ENCODE measurements at regions not wholly inside any gene's neighbourhood (a gene's known extent, or its start where the extent isn't known, plus 50 kb on each side); places are given as distances from the start of the nearest gene placed in this dataset.

DNA sequence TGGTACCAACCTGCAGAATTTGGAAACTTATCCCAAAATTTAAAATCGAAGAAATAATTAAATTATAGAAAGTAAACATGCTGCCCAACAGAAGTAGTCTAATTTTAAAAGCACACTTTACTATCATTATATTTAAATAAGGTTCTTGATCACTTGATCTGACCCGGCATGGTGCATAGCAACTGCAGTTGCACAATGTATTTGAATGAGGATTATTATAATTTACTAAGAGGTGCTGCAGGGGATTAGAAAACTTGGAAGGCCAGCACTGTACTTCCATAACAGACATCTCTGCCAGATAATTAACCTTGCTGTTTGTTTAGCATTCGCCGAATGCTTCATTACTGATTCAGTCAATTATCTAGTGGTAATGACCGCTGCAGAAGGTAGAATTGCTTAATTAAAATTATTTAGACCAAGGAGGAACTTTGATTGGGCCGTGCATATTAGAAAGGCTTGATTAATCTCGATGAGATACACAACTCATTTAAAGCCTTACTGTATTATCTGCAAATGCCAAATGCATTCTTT is 971.6 kb downstream of the ZPLD1 start:
- Histone ChIP-seq H3K36me3 (ENCODE audit: insufficient read depth, low read length) (no peaks in the 10 kb centered on the region), H3K4me1 (ENCODE audit: insufficient read depth, low read length) (no peaks in the 10 kb centered on the region), H3K27me3 (ENCODE audit: control insufficient read depth in 1 of 2, insufficient read depth in 2 of 2, low read length in 2 of 2) (no peaks in the 10 kb centered on the region), H3K4me3 (ENCODE audit: low read length) (no peak overlapping the region), H3K27ac (ENCODE audit: low read depth in 1 of 2, low read length in 2 of 2) (no peak overlapping the region), H3K9me3 (ENCODE audit: control insufficient read depth in 1 of 2, insufficient read depth in 1 of 2, low read length in 2 of 2) (peaks cover 0 to 5% of the 10 kb centered on the region in 2 experiments)
- Mint-ChIP-seq H3K27ac (no peak overlapping the region), H3K9me3 (no peaks in the 10 kb centered on the region), H3K4me1 (ENCODE audit: low read depth) (no peaks in the 10 kb centered on the region), H3K4me3 (no peak overlapping the region), H3K36me3 (ENCODE audit: low read depth) (no peaks in the 10 kb centered on the region), H3K27me3 (no peaks in the 10 kb centered on the region)
- ATAC-seq (ENCODE audit: poor library complexity) (no peak), DNase-seq (no peak)
- ChIA-PET CTCF (no interaction called here), POLR2A (no interaction called here)
- intact Hi-C loops (cut with DNase I, micrococcal nuclease) = no loop called here
- TF ChIP-seq, protein P1, sequence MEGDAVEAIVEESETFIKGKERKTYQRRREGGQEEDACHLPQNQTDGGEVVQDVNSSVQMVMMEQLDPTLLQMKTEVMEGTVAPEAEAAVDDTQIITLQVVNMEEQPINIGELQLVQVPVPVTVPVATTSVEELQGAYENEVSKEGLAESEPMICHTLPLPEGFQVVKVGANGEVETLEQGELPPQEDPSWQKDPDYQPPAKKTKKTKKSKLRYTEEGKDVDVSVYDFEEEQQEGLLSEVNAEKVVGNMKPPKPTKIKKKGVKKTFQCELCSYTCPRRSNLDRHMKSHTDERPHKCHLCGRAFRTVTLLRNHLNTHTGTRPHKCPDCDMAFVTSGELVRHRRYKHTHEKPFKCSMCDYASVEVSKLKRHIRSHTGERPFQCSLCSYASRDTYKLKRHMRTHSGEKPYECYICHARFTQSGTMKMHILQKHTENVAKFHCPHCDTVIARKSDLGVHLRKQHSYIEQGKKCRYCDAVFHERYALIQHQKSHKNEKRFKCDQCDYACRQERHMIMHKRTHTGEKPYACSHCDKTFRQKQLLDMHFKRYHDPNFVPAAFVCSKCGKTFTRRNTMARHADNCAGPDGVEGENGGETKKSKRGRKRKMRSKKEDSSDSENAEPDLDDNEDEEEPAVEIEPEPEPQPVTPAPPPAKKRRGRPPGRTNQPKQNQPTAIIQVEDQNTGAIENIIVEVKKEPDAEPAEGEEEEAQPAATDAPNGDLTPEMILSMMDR (IDR thresholded peaks at IDR 0.05) = no peak

DNA sequence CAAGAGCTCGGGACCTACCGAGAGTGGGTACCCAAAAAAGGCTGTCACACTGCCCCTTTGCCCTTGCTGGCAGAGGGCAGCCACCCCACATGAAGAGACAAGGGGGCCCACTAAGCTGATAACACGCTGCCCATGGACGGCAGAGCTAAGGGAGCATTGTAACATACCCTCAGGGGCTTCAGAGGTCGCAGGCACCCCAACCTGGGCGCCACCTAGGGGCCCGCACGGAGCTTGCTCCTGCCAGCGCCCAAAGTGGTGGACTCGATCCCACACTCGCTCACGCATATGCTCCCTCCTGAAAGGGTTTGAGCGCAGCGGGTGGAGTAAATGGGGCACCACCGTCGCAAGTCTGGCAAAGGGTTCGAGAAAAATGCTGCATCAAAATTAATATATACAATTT is 975.4 kb downstream of the ZPLD1 start:
- Histone ChIP-seq H3K36me3 (ENCODE audit: insufficient read depth, low read length) (no peaks in the 10 kb centered on the region), H3K27ac (ENCODE audit: low read depth in 1 of 2, low read length in 2 of 2) (no peak overlapping the region), H3K4me1 (ENCODE audit: insufficient read depth, low read length) (no peaks in the 10 kb centered on the region), H3K9me3 (ENCODE audit: control insufficient read depth in 1 of 2, insufficient read depth in 1 of 2, low read length in 2 of 2) (peaks cover 0 to 5% of the 10 kb centered on the region in 2 experiments), H3K4me3 (ENCODE audit: low read length) (no peak overlapping the region), H3K27me3 (ENCODE audit: control insufficient read depth in 1 of 2, insufficient read depth in 2 of 2, low read length in 2 of 2) (no peaks in the 10 kb centered on the region)
- POLR2A ChIA-PET = interaction anchor here (0.6 kb wide), 1 partner anchor 1926 kb away, joined by 3 read pairs; no protein-coding TSS in a partner anchor
- CTCF ChIA-PET = interaction anchor here (0.6 kb wide), 1 partner anchor 46 kb away, joined by 3 read pairs; no protein-coding TSS in a partner anchor
- no peaks in the 10 kb centered on the region for H3K27me3 Mint-ChIP-seq
- H3K9me3 Mint-ChIP-seq = no peaks in the 10 kb centered on the region
- TF ChIP-seq, protein P1 (IDR thresholded peaks at IDR 0.05) = no peak
- H3K4me1 Mint-ChIP-seq (ENCODE audit: low read depth) = no peaks in the 10 kb centered on the region
- ATAC-seq (ENCODE audit: poor library complexity) = no peak
- H3K4me3 Mint-ChIP-seq = no peak overlapping the region
- peak in 2 of 14 experiments; percentile 1 to 4 for DNase-seq
- no peaks in the 10 kb centered on the region for H3K36me3 Mint-ChIP-seq (ENCODE audit: low read depth)
- intact Hi-C loops (cut with DNase I, micrococcal nuclease) = no loop called here
- H3K27ac Mint-ChIP-seq = no peak overlapping the region

DNA sequence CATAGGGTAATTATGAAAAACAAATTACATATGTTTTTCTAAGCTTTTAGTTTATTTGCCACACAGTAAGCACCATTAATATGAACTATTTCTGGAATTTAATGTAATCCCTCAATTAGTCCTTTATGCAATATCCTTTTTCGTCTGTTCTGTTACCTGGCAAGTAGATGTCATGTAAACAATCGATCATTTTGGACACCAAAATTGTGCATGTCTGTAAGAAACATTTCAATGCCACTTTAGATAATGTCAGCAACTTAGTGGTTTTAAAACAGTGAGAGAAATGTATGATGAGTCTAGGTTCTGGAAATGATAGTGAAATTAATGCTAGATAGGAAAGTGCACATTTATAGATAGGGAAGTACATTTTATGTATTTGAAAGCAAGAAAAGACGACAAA is 986.6 kb downstream of the ZPLD1 start:
- ChIA-PET POLR2A (no interaction called here), CTCF (no interaction called here)
- no peak for ATAC-seq (ENCODE audit: poor library complexity)
- no peaks in the 10 kb centered on the region for H3K27me3 Mint-ChIP-seq
- H3K36me3 Mint-ChIP-seq (ENCODE audit: low read depth) = no peaks in the 10 kb centered on the region
- no peak overlapping the region for H3K4me3 ChIP-seq (ENCODE audit: low read length)
- intact Hi-C loops (cut with DNase I, micrococcal nuclease) = no loop called here
- no peak overlapping the region for H3K27ac ChIP-seq (ENCODE audit: low read depth in 1 of 2, low read length in 2 of 2)
- TF ChIP-seq, protein P1 (IDR thresholded peaks at IDR 0.05) = no peak
- H3K9me3 ChIP-seq (ENCODE audit: control insufficient read depth in 1 of 2, insufficient read depth in 1 of 2, low read length in 2 of 2) = no peaks in the 10 kb centered on the region
- no peaks in the 10 kb centered on the region for H3K27me3 ChIP-seq (ENCODE audit: control insufficient read depth in 1 of 2, insufficient read depth in 2 of 2, low read length in 2 of 2)
- H3K4me1 ChIP-seq (ENCODE audit: insufficient read depth, low read length) = no peaks in the 10 kb centered on the region
- H3K4me3 Mint-ChIP-seq = no peak overlapping the region
- no peak for DNase-seq
- no peak overlapping the region for H3K27ac Mint-ChIP-seq
- H3K9me3 Mint-ChIP-seq = no peaks in the 10 kb centered on the region
- H3K36me3 ChIP-seq (ENCODE audit: insufficient read depth, low read length) = no peaks in the 10 kb centered on the region
- H3K4me1 Mint-ChIP-seq (ENCODE audit: low read depth) = no peaks in the 10 kb centered on the region
